NCI-H2171 treated with DMSO at 0.1 percent for 48 hours (cell line): ENCODE measurements at regions not wholly inside any gene's neighbourhood (a gene's known extent, or its start where the extent isn't known, plus 50 kb on each side); places are given as distances from the start of the nearest gene placed in this dataset.
"Not testable (repeated sequence)": the region's sequence is repeated elsewhere in the genome, so short reads cannot be mapped to it uniquely, and the experiment has no call there.

ENCODE experiments used
- DNase-seq: peaks from one replicate; lab custom pipeline; 2025; lab: John Stamatoyannopoulos, UW

DNA sequence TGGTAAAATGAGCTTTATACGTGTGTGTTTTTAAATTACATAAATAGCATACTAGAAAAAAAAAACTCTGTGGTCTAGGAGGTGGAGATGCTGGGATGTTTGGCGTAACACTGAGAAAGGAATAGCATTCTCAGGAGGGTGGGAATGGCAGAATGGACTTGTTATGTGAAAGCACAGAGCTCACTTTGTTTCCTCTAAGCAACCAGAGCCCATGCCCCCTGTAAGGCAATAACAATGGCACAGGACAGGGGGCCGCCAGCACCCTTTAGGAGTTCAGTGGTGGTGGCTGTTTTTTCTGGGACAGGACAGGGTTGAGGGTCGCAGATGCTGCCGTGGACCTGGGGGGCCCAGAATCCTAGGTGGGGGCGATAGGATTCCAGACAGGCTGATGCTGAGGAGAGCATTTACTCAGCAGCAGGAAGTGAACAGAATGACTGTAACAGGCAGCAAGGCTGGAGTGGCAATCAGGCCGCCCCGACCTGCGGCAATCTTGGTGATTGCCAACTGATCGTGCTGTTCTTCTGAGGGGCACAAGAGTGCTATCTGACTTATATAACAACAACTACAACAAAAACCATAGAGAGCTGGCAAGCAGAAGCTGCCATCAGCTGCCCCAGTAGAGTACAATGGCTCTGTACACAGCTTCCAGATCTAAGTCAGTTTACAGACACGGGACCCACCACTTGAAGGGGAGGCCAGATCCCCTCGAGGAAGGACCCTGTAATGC lies 160.4 kb downstream of the UACA start:
- DNase-seq = no peak

DNA sequence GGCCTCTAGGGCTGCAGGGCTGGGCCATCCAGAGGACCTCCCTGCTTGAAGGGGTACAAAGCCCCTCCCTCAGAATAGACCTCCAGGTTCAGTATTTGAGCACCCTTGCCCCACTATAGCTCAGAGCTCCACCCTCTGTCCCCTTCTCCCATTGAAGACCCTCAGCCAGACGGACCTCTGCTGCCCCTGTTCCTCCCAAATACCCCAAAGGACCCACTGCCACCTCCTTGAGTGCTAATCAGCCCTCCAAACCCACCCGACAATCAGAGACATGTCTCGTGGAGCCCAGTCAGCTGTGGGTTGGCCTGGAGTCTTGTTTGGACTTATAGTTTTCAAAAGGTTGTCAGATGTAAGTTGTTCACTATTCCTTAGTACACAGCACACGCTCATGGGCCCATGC lies 161.1 kb downstream of the UACA start:
- DNase-seq = no peak

DNA sequence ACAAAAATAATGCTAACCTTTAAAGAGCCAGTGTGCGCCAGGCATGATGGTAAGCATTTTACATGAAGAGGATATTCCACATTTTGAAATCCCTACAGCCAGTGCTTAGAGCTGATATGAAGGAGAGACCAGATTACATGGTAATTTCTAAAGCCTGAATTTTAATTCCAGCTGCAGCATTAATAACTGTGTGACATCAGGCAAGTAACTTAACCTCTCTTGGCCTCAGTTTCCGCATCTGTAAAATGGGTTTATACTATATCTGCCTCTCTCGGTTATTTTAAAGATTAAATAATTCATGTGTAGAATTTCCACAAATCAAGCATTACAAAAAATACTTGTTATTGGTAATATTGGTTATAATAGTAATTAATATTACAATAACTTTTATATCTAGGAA lies 165.4 kb downstream of the UACA start:
- no peak for DNase-seq

DNA sequence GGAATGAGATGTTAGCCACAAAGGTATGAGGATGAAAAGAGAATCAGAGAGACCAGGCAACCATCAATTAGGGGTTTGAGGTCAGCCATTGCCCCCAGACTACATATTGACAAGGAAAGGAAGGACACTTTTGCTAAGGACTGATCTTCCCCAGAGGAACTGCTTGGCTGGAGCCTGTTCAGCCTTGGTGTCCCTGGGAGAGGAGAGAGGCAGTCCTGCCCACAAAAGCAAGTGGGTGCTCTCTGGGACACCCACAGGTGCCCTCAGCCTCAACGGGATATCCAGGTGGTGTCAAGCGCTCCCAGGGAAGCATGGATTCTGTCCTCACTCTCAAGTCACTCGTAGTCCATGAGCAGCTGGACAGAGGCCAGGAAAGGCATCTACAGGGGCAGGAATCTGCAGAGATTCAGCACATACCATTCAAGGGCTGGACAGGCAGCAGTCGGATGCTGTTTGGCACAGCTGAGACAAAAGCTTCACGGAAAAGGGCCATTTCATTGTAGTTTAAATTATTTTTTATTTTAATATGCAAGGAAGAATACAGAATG lies 166.2 kb downstream of the UACA start:
- no peak for DNase-seq

DNA sequence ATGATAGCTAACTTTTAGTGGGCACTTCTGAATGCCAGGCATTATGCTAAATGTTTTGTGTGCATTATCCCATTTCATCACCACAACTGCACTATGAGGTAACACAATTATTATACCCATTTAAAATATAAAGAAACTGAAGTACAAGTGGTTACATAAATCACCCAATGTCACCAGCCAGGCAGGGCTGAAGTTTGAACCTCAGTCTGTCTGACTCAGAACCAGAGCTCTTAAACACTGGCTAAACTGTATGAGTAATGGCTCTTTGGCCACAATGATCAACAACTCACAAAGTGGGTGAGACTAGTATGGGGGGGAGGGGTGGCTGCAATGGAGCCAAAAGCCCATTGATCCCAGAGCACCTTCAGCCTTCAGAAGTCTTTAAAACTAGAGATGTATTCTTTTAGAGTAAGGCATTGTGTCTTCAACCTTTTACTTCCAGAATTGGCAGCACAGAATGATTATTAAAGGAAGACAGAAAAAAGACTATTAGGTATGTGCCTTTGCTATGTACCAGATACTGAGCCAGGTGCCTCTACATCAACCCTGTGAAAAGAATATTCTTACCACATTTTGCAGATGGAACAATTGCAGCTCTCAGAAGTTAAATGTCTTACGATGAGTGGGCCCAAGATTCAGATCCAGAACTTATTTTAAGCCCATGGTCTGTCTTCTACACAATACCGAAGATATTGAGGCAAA lies 166.9 kb downstream of the UACA start:
- no peak for DNase-seq

DNA sequence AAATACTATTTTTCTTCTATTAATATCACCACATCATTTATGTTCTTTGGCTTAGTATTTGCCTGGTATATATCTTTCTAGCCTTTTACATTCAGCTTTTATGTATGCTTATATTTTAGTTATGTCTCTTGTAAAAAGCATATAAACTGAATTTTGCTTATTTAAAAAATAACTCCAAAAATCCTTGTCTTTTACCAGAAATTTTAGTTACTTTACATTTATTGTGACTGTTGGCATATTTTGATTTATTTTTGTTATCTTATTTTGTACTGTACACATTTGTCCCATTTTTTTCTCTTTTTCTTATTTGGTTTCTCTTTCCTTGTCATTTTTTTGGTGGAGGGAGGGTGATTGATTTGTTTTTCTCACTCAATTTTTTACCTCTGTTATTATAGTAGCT lies 169.6 kb downstream of the UACA start:
- no peak for DNase-seq

DNA sequence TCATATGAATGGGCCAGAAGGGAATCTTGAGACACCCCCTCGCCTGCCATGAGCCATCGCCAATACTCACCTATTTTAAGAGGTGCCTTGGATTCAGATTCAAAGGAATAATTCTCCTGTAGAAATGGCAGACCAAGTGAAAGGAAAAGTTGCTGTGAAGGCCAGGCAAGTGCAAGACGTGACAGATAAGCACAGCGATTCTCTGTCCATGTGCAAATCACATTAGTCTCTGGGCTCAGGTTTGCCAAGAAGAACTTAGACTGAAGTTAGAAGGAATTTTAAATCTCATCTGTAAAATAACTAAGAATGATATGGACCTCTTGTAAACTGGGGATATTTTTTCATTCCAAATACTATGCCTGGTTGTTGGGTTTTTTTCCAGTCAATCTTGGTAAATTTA lies 173.6 kb downstream of the UACA start:
- DNase-seq = no peak

DNA sequence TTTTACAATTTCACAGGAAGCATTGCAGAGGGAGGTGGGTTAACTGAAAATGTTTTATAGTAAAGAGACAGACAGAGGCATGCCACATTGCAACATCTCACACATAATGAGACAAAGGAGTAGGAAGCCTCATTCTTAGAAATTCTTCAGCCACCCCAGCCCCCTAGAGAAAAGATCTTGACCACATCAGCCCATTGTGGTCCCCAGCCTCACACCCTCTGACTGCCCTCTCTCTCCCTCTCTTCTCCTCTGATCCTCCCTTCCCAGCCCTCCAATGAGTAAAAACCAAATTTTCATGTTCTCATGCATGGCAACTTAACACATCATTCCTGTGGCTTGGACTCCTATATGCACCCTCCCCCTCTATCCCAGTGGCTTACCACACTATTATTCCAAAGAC lies 174.1 kb downstream of the UACA start:
- no peak for DNase-seq

DNA sequence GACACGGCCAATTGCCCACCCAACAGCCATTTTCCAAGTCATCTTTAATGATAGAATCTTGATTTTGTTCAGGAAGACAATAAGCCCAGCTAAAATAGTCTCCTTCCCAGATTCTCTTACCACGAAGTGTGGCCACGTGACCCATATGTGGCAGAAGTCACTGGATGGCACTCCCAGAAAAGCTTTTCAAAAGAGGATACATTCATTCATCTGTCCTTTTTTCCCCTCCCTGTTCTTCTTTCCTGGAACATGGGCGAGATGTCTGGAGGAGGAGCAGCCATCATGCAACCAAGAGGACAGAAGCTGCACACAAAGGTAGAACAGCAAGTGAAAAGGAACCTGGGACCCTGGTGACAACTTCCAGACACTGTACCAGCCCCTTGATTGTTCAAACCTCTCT lies 174.7 kb downstream of the UACA start:
- no peak for DNase-seq

DNA sequence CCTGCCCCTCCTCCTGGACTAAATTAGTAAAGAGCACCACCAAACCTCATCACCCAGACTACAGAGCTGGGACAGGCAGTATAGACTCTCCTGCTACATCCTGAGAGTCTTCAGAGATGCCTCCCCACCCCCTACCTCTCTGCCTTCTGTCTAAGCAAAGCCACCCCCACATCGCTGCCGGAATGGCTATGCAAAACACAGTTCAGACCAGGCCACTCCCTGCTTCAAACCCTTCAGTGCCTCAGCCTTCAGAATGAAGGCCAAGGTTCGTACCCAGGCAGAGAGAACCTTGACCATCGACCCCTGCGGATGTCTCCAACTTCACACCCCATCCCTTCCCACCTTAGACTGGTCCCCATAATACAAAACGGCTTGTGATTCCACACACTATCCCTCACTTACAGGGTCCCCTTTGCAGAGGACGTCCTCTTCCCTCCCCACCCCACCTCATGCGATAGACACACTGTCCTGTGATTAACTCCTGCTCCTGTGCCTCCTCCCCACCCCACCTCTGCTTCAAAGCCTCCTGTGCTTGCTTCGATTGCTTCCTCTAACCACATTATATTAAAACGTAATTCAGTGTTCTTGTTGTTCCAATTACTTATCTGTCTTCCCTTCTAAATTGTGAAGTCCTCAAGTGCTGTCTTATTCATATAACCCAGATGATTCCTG lies 175.3 kb downstream of the UACA start:
- no peak for DNase-seq

DNA sequence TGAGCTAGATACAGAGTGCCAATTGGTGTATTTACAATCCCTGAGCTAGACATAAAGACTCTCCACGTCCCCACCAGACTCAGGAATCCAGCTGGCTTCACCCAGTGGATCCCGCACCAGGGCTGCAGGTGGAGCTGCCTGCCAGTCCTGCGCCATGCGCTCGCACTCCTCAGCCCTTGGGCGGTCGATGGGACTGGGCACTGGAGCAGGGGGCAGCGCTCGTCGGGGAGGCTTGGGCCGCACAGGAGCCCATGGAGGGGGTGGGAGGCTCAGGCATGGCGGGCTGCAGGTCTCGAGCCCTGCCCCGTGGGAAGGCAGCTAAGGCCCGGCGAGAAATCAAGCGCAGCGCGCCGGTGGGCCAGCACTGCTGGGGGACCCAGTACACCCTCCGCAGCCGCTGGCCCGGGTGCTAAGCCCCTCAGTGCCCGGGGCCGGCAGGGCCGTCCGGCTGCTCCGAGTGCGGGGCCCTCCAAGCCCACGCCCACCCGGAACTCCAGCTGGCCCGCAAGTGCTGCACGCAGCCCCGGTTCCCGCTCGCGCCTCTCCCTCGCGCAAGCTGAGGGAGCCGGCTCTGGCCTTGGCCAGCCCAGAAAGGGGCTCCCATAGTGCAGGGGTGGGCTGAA lies 176.2 kb downstream of the UACA start:
- DNase-seq = not testable (repeated sequence)

DNA sequence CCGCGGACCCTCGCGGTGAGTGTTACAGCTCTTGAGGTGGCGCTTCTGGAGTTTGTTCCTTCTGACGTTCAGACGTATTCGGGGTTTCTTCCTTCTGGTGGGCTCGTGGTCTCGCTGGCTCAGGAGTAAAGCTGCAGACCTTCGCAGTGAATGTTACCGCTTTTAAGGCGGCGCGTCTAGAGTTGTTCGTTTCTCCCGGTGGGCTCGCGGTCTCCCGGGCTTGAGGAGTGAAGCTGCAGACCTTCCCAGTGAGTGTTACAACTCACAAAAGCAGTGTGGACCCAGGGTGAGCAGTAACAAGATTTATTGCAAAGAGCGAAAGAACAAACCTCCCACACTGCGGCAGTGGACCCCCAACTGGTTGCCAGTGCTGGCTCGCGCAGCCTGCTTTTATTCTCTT lies 177.1 kb downstream of the UACA start:
- DNase-seq = no peak

DNA sequence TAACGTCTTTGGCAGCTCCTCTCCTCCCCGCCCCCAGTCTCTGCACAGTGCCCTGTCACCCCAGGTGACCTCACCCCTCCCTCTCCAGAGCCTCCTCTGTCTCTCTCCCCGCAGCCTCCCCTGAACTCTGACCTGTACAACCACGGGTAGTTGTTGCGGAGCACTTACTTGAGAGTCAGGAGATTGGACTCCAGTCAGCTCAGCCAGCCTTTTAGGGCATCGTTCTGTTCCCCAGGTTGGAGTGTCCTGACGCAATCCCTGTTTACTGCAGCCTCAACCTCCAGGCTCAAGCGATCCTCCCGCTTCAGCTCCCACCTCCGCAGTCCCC lies 177.7 kb downstream of the UACA start:
- no peak for DNase-seq

DNA sequence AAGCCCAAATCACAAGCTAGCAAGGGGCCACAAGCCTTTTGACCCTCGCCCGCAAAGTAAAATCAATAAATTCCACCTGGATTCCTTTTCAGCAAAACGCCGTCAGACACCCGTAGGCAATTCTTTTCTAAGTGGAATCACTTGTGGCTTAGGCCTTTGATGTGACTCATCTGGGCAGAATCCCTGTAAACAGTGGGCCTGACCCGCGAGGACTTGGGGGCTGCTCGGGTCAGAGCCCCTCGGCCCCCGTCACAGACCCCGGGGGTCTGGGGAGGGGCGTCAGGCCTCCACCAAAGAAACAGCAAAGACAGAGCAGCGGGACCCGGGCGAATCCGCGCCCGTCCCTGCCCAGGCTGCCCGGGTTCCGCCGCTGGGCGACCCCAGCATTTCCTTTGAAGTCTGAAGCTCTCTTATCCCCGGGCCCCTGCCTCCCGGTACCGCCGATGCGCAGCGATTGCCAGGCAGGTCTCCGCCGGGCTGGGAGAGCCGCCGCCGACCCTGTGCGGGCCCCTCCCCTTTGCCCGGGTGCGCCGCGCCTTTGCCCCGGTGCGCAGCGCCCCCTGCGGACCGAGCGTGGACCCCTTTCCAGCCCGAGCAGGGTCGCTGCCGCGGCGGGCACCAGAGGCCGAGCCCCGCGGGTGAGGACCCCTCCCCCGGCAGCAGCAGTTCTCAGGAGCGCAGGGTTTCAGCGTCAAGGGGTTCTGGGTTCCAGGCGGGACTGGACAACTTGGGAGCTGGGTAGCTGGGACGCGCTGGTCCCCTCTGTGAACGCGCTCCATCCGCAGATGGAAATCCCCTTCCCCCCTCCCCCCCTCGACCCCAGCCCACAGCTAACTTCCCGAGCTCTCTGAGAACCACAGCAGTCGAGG lies 178.3 kb downstream of the UACA start:
- peak; percentile 17 for DNase-seq

DNA sequence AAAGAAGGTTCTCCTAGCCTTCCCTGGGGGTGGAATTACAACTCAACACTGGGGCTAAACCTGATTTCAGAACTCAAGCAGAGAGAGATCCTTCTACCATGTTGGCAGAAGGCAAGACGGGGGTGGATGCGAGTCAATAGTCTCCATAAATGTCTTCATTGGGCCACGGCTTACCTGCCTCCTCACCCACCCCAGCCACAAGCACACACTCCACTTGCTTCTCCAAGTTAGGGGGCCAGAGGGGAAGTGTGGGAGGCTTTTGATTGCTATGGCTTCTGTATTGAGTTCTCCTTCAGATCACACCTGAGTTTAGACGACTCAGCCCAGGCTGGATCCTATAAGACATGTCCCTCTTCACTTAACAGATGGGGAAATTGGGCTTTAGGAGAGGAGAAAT lies 178.9 kb downstream of the UACA start:
- DNase-seq = no peak

DNA sequence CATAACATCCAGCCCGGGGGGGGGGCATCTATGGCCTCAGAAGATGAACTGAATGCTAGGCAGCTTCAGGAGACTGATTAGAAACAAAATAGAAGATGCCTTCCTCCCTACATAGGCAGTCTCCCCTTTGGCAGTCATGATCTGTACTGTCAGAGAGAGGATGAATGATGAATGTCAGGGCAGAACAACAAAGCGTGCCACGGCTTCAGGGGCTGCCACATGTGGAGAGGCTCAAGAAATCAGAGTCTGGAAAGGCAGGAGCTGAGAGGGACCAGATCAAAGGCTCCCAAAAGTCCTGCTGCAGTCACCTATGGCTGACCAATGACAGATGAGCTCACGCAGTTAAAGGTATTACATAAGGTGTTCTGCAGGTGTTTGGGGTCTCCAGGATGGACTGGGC lies 180.4 kb downstream of the UACA start:
- no peak for DNase-seq

DNA sequence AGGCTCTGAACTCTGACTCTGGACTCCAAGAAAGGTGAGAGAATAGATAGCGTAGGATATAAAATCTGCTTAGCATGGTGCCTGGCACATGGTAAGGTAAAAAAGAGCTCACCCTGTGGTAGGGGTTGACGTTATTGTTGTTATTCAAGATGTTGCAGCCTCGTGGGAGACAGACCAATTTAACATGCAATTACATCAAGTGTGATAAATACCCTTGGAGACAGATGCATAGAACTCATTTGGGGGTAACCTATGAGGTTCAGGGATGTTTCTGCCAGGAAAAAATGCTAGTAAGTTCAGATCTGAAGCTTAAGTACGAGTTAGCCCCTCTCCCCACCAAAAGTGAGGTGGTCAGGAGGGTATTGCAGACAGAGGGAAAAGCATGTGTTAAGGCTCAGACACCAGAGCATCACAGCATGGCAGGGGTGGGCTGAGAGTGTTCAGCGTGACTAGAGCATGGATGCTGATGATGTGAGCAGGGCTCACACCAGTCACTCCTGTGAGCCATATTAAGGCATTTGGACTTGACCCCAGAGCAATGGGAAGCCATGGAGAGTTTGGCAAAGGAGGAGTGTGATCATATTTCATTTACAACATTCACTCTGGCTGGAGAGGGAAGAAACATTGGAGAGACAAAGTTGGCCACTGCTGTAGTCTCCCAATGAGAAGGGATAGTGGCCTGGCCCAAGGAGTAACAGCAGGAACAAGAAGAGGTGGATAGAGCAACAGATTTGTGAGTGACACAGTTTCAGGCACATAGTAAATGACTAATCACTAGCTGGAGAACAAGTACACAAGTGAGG lies 181.0 kb downstream of the UACA start:
- peak; percentile 33 for DNase-seq

DNA sequence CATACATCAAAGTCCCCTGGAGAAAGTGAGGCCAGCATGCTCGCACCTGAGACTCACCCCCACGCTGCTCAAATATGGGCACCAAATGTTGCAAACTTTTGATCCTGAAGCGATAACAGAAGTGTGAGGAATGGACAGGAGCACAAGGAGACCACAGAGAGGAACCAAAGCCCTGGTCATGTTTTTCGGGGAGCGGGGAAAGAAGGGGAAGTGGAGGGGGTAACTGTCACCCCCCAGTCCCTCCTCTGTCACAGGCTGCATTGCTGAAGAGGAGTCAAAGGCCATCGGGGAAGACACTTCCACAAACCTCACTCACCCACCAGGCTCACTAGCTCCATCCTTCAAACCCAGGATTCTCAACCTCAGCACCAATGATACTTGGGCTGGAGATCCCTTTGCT lies 182.4 kb downstream of the UACA start:
- DNase-seq = no peak

DNA sequence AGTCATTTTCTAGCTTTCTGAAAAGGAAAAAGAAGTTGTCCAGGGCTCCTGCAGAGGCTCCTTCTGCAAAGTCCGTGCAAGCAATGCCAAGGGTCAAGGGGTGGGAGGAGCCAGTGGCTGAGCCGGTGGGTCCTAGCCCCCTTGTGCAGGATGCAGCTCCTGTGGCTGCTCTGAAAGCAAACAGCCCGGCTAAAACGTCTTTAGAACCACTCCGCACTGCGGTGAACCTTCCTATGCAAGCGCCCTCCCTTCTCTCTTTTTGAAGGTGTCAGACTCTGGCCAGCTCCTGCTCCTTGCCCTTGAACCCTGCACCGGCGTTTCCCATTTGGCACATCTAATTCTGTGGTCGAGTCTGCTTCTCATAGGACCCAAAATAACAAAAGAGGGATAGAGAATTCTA lies 183.1 kb downstream of the UACA start:
- no peak for DNase-seq

DNA sequence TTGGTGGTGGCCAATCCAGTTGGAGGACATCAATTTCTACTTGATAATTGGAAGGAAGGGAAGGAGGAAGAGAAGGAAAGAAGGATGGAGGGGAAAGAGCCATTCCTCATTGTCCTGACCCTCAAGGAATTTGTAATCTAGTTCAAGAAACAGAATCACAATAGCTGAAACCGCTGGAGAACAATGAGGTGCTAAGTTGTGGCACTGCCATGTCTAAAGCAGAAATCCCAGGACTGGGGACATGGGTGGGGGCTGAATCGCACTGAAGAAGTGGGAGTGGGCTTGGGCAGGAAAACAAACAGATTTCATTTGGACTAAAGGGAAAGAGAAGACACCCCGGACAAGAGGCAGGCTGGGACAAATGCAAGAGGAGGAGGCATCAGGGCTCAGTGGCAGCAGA lies 183.6 kb downstream of the UACA start:
- no peak for DNase-seq

DNA sequence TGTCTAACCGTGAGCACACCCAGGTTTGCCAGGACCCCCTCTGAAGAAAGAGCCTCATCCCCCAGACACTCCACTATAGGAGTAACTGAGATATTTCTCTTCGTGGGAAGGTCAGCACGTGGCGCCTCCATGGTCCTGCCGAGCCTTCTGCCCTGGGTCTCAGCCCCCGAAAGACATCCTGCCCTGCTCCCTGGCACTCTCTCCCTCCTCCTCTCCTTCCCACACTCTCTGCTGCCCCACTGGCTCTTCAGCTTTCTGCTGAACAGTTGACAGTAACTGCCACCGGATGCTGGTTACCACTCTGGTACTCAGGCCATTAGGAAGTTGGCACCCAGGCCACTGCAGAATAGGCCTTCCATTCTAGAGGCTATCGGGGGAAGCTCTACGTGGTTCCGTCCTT lies 185.2 kb downstream of the UACA start:
- no peak for DNase-seq
